H9 (cell line): ENCODE measurements at regions not wholly inside any gene's neighbourhood (a gene's known extent, or its start where the extent isn't known, plus 50 kb on each side); places are given as distances from the start of the nearest gene placed in this dataset.

Source experiments
- DNase-seq: peaks from one replicate; pipeline ENCODE4 v3.0.0-alpha.2; 2017
- H2AFZ ChIP-seq: one replicate; pipeline ENCODE4 v1.6.1; 2013; ENCODE audit warnings: mild to moderate bottlenecking, low read length, control low read depth, moderate library complexity
- H2AK5ac ChIP-seq: 2 replicates; pipeline ENCODE4 v1.6.1; 2013; ENCODE audit warnings: low read length, control low read depth, mixed read lengths; ENCODE audit not compliant: insufficient read length
- H2BK120ac ChIP-seq: one replicate; pipeline ENCODE4 v1.6.1; 2013; ENCODE audit warnings: low read depth, mild to moderate bottlenecking, low read length, control low read depth, inconsistent platforms; ENCODE audit not compliant: poor library complexity, severe bottlenecking
- H2BK12ac ChIP-seq: 2 replicates; pipeline ENCODE4 v1.6.1; 2013; ENCODE audit warnings: low read length, control low read depth, mixed read lengths, low read depth; ENCODE audit not compliant: insufficient read length
- H2BK15ac ChIP-seq: 2 replicates; pipeline ENCODE4 v1.6.1; 2013; ENCODE audit warnings: low read depth, low read length, control low read depth
- H2BK20ac ChIP-seq: one replicate; pipeline ENCODE4 v1.6.1; 2013; ENCODE audit warnings: low read depth, mild to moderate bottlenecking, low read length, control low read depth, inconsistent platforms; ENCODE audit not compliant: poor library complexity, severe bottlenecking
- H2BK5ac ChIP-seq: 2 replicates; pipeline ENCODE4 v1.6.1; 2013; ENCODE audit warnings: low read length, control low read depth, mixed read lengths; ENCODE audit not compliant: insufficient read length
- H3K14ac ChIP-seq: 2 replicates; pipeline ENCODE4 v1.6.1; 2013; ENCODE audit warnings: low read length, control low read depth; ENCODE audit not compliant: insufficient read depth
- H3K18ac ChIP-seq: 2 replicates; pipeline ENCODE4 v1.6.1; 2013; ENCODE audit warnings: low read depth, mild to moderate bottlenecking, mixed read lengths, low read length, control low read depth; ENCODE audit not compliant: insufficient read length
- H3K23ac ChIP-seq: 2 replicates; pipeline ENCODE4 v1.6.1; 2013; ENCODE audit warnings: low read length, control low read depth, mixed read lengths, low read depth; ENCODE audit not compliant: insufficient read length
- H3K23me2 ChIP-seq: 2 replicates; pipeline ENCODE4 v1.6.1; 2013; ENCODE audit warnings: low read depth, mild to moderate bottlenecking, mixed read lengths, low read length, control low read depth; ENCODE audit not compliant: insufficient read length, poor library complexity, severe bottlenecking
- H3K27ac ChIP-seq: 2 replicates; pipeline ENCODE4 v1.5.1; 2013; ENCODE audit warnings: low read length, control low read depth, mixed read lengths, low read depth; ENCODE audit not compliant: insufficient read length
- H3K27me3 ChIP-seq: 2 replicates; pipeline ENCODE4 v1.6.1; 2013; ENCODE audit warnings: low read length, control low read depth, inconsistent platforms; ENCODE audit not compliant: insufficient read depth
- H3K4ac ChIP-seq: 2 replicates; pipeline ENCODE4 v1.6.1; 2013; ENCODE audit warnings: low read depth, mild to moderate bottlenecking, control low read depth, inconsistent platforms, low read length, moderate library complexity
- H3K4me1 ChIP-seq: 2 replicates; pipeline ENCODE4 v1.6.1; 2013; ENCODE audit warnings: low read length, control low read depth, inconsistent platforms; ENCODE audit not compliant: insufficient read depth
- H3K4me2 ChIP-seq: 2 replicates; pipeline ENCODE4 v1.6.1; 2013; ENCODE audit warnings: low read length, control low read depth, mixed read lengths; ENCODE audit not compliant: insufficient read length, insufficient read depth
- H3K56ac ChIP-seq: 2 replicates; pipeline ENCODE4 v1.6.1; 2013; ENCODE audit warnings: low read depth, mild to moderate bottlenecking, mixed read lengths, low read length, control low read depth; ENCODE audit not compliant: insufficient read length
- H3K79me1 ChIP-seq: 2 replicates; pipeline ENCODE4 v1.6.1; 2013; ENCODE audit warnings: low read depth, mild to moderate bottlenecking, moderate library complexity, low read length, control low read depth, inconsistent platforms; ENCODE audit not compliant: insufficient read depth, poor library complexity, severe bottlenecking
- H3K79me2 ChIP-seq: 2 replicates; pipeline ENCODE4 v1.6.1; 2013; ENCODE audit warnings: low read length, control low read depth, inconsistent platforms; ENCODE audit not compliant: insufficient read depth
- H3K9ac ChIP-seq: 2 replicates; pipeline ENCODE4 v1.6.1; 2013; ENCODE audit warnings: low read length, control low read depth, mixed read lengths; ENCODE audit not compliant: insufficient read length; ENCODE audit errors: extremely low read depth
- H3K9me3 ChIP-seq: one replicate; pipeline ENCODE4 v1.6.1; 2013; ENCODE audit warnings: low read depth, low read length, inconsistent platforms; ENCODE audit not compliant: control insufficient read depth
- H3T11ph ChIP-seq: one replicate; pipeline ENCODE4 v1.6.1; 2013; ENCODE audit warnings: mild to moderate bottlenecking, low read length, control low read depth, inconsistent platforms
- H4K20me1 ChIP-seq: one replicate; pipeline ENCODE4 v1.6.1; 2013; ENCODE audit not compliant: control insufficient read depth, insufficient read length, insufficient read depth
- H4K5ac ChIP-seq: 2 replicates; pipeline ENCODE4 v1.6.1; 2013; ENCODE audit warnings: low read depth, mild to moderate bottlenecking, mixed read lengths, low read length, control low read depth; ENCODE audit not compliant: insufficient read length
- H4K8ac ChIP-seq: replicated peaks from 2 replicates; pipeline ENCODE4 v1.6.1; 2013; ENCODE audit warnings: low read length, control low read depth, mixed read lengths, low read depth; ENCODE audit not compliant: insufficient read length
- H4K91ac ChIP-seq: 2 replicates; pipeline ENCODE4 v1.6.1; 2013; ENCODE audit warnings: low read depth, mild to moderate bottlenecking, moderate library complexity, mixed read lengths, low read length, control low read depth; ENCODE audit not compliant: insufficient read length
- H3K27ac Mint-ChIP-seq, 3 experiments: 2 replicates in 2 of 3; 3 replicates in 1 of 3; pipeline ENCODE4 v1.8.0; 2020 to 2021; ENCODE audit warnings: mixed read lengths in 3 of 3, mild to moderate bottlenecking in 1 of 3, moderate library complexity in 1 of 3
- H3K27me3 Mint-ChIP-seq: 2 replicates; pipeline ENCODE4 v1.8.0; 2021; ENCODE audit warnings: low read depth, mild to moderate bottlenecking, moderate library complexity, mixed read lengths
- H3K36me3 Mint-ChIP-seq, 3 experiments: 2 replicates in 2 of 3; 3 replicates in 1 of 3; pipeline ENCODE4 v1.8.0; 2020 to 2021; ENCODE audit warnings: low read depth in 3 of 3, mixed read lengths in 3 of 3; ENCODE audit not compliant: insufficient read depth in 1 of 3
- H3K4me1 Mint-ChIP-seq, 2 experiments: 2 replicates each; pipeline ENCODE4 v1.8.0; 2020; ENCODE audit warnings: mixed read lengths in 2 of 2
- H3K4me3 Mint-ChIP-seq, 2 experiments: 2 replicates in 1 of 2; 3 replicates in 1 of 2; pipeline ENCODE4 v1.8.0; 2020 to 2021; ENCODE audit warnings: mild to moderate bottlenecking in 2 of 2, mixed read lengths in 2 of 2, moderate library complexity in 1 of 2
- H3K9me3 Mint-ChIP-seq, 2 experiments: 2 replicates in 1 of 2; 3 replicates in 1 of 2; pipeline ENCODE4 v1.8.0; 2020; ENCODE audit warnings: mild to moderate bottlenecking in 2 of 2, mixed read lengths in 2 of 2, moderate library complexity in 1 of 2
- CTCF ChIP-seq: fragments of 200-600 bp; sonication (generic); conservative IDR thresholded peaks from 3 replicates; pipeline ENCODE4 v1.8.0; 2021; ENCODE audit warnings: antibody characterized with exemption, mild to moderate bottlenecking
- WGBS: extraction: QIAGEN DNeasy Blood & Tissue Kit; methylation state at CpG from one replicate; pipeline ENCODE4 v1.1.7; 2013; ENCODE audit warnings: missing lambda C conversion rate, low lambda C conversion rate, mixed read lengths; ENCODE audit not compliant: insufficient read length; ENCODE audit errors: extremely low coverage; 5-methylcytosine and 5-hydroxymethylcytosine counted together

- no peak for DNase-seq
- Histone ChIP-seq H2AFZ (no peak overlapping the region), H2AK5ac (no peak overlapping the region), H4K91ac (no peak overlapping the region), H3K23ac (no peak overlapping the region), H2BK12ac (no peak overlapping the region), H3K23me2 (no peaks in the 10 kb centered on the region), H4K20me1 (no peaks in the 10 kb centered on the region), H3K4me2 (no peak overlapping the region), H2BK120ac (no peak overlapping the region), H3K79me1 (no peaks in the 10 kb centered on the region), H3K27ac (no peak overlapping the region), H4K8ac (no peak overlapping the region), H3K79me2 (no peaks in the 10 kb centered on the region), H3K4me1 (no peaks in the 10 kb centered on the region), H3K14ac (no peak overlapping the region), H3K9me3 (no peaks in the 10 kb centered on the region), H4K5ac (no peak overlapping the region), H3T11ph (no peak overlapping the region), H3K56ac (no peak overlapping the region), H2BK5ac (no peak overlapping the region), H3K4ac (no peak overlapping the region), H2BK15ac (no peak overlapping the region), H3K18ac (no peak overlapping the region), H2BK20ac (no peak overlapping the region), H3K27me3 (no peaks in the 10 kb centered on the region), H3K9ac (no peak overlapping the region)
- Mint-ChIP-seq H3K36me3 (no peaks in the 10 kb centered on the region), H3K27me3 (no peaks in the 10 kb centered on the region), H3K4me3 (no peak overlapping the region), H3K27ac (no peak overlapping the region), H3K9me3 (no peaks in the 10 kb centered on the region), H3K4me1 (peaks cover 3% of the 10 kb centered on the region in 2 experiments; a peak in 3 of 4 replicates)
- TF ChIP-seq CTCF, result no peak
- no CpG with 5 or more reads among the region's 7 CpGs for WGBS
Observed at GRCh38 chr1:192954705-192955265, 104.4 kb downstream of the UCHL5 start.
